ENCODE measurements at regions not wholly inside any gene's neighbourhood (a gene's known extent, or its start where the extent isn't known, plus 50 kb on each side); places are given as distances from the start of the nearest gene placed in this dataset.

DNA sequence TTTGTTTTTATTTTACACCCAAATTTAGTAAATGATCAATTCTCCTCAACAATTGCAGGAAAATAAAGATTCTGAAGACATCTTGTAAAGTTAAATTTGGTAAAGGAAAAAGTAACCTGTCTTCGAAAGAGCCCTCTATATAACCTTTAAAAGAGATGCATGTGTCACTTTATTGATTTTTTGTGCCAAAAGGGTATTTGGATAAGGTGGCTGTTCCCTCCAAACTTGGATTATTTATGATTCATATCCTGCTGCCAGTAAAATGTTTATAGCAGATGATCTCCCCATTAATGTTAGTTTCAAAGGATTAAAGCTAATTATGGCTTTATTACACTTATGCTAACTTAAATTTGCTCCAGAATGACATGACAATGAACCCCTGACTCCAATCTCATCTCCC, 98.8 kb downstream of the DUSP6 start:
- no peak for DNase-seq

DNA sequence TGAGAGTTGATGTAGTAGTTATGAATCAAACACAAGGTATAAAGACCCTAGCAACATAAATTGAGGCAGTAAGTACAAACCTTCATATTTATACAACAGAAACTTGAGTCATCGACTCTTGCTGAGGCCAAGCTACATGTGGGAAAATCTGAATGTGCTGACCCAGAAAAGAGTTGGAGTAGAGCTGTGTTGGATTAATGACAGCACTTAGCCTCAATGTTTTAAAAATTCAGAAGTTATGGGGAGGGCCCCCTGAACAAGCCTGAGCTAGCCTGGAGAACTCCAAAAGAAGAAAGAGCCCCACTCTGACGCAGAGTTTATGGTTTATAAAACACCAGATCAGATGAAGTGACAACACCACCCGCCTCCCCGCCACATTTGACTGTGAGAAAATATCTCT, 100.0 kb downstream of the DUSP6 start:
- DNase-seq: no peak

DNA sequence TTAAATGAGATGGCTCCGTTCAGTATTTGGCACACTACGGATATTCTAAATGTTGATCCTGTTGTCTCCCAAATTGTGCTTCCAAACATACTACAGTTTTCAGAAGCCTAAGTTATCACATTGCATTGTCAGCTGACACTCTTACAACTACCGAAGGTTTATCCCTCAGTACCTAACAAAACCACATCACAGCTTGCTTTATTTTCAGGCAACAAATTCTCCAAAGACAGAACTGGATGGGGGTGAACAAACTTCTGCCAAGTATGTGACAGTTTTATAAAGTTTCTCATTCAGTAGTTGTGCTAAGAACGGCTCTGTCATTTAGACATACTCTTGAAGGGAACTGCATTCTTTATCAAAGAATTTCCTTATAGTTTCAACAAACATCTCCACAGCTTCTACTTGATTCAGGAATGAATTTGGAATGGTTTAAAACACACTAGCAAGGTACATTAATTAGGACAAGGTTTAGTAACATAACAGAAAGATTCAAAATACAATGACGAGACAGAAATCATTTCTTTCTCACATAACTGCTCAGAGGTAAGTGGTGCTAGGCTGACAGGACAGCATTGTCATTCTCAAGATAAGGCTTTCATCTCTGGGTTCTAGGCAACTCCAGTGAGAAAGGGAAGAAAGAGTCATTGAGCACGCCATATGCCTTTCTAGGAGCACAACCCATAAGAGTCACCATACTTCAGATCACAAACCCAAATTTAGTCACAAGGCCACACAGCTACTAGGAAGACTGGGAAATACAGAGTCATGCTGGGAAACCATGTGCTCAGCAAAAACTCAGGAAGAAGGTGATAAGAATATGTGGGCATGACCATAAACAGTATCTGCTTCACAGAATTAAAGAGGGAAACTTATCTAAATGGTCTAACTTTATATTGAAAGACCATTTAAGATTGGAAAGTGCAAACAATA, 100.7 kb downstream of the DUSP6 start:
- no peak for DNase-seq

DNA sequence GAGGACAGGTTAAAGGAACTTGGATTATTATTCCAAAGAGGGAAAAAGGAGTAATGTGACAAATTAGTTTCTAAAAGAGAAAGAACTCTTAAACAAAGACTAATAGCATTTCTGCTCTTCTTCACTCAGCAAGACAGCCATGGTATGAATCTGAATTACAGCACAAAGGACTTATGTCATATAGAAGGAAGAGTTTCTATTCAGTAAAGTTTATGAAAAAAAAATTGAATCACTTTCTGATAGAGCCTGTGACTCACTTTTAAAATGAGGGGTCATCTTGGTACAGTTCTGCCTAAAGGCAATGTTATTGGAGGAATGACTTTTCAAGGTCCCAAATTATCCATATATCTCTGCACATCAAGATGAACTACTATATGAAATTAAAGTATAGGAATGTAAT, 101.7 kb downstream of the DUSP6 start:
- no peak for DNase-seq

DNA sequence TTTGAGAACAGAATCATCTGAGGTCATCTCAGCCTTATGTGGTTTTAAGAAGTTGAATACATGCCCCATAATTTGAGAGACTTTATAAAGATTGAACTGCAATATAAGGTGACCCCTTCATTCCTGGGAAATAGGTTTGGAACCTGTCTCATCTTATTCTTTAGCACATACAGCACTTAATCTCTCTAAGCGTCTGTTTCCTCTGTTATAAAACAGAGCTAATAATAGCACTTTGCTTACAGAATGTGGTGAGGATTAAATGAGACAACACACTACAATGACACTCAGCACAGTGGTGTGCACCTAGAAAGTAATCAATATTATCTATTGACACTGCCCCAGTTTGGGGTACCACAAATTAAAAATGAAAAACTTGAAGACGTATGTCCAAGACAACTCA, 102.1 kb downstream of the DUSP6 start:
- no peak for DNase-seq

DNA sequence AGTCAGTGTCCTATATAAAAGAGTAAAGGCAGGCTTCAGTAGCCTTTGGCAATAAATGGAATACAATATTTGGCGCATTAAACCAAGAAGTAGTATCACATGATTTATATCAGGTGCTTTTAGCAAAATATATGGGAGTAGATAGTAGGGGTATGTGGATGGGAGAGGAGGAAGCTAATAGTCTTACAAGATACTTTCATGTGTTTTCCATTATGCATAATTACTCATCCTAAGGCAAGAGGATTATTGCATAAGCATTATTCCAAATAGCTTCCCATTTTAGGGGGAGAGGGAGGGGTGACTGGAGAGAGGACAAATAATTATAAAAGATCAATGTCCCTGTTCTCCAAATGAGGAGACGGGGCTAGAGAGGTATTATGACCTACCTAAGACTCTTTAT, 104.3 kb downstream of the DUSP6 start:
- peak; percentile 33 for DNase-seq

DNA sequence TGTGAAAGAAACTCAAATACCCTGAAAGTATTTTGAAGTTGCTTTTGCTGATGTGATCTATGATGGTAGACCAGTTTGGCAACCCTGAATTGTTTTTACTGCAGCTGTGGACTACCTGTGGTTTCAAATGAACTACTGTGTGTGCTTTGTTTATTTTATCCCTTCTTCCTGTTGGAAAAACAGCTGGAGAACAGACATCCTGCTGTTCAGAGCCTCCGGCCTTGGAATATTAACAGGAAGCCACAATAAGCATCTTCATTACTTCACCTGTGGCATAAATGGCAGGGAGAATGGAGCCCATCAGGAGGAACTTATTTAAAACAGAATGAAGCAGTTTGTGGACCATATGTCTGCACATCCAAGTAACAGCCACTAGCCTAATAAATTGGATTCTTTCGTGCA, 104.8 kb downstream of the DUSP6 start:
- no peak for DNase-seq

DNA sequence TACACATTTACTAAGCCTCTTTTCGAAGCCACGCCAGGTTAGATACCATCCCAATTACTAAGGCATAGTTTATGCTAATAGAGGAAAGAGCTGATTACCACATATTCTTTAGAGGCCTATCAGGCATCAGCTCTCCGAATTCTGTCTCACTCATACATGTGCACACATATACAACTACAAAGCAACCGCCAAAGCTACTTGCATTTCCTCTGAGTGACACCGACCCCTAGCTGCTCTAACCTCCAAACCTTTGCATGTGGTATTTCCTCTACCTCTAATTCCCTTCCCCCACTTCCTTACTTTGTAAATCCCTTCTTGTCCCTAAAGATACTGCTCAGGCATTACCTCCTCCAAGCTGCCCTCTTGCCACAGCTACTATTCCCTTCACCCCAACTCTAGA, 107.2 kb downstream of the DUSP6 start:
- DNase-seq: no peak

DNA sequence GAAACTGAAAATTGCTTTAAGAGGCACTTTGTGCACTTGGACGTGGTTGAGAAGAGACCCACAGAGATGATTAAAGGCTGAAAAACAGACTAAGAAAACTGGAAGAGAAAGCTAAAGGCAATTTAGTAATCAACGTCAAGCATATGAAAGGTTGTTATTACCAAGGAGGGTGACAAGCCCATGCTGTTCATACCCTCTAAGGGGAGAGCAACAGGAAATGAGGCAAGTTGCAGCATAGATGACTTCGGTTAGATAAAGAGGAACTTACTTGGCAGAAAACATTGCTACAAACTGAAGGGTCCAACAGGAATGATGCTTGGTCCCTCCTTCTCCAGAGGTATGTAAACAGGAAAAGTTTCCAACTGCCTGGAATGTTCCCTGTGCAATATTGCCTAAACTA, 107.8 kb downstream of the DUSP6 start:
- no peak for DNase-seq

DNA sequence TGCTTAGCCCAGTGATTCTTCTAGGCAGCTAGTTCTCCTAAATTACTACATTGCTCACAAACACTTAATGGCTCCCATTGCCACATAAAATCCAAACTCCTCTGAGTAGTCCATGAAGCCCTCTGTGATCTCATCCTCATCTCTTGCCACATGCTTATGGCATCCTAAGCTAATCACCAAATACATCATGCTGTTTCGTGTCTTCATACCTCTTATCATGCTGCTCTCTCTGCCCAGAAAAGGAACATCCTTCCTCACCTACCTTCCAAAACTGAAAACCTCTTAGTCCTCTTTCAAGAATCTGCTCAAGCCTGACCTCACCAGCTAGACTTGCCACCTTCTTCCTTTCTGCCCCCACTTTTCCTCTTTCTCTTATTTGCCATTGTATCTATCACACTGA, 108.5 kb downstream of the DUSP6 start:
- no peak for DNase-seq

DNA sequence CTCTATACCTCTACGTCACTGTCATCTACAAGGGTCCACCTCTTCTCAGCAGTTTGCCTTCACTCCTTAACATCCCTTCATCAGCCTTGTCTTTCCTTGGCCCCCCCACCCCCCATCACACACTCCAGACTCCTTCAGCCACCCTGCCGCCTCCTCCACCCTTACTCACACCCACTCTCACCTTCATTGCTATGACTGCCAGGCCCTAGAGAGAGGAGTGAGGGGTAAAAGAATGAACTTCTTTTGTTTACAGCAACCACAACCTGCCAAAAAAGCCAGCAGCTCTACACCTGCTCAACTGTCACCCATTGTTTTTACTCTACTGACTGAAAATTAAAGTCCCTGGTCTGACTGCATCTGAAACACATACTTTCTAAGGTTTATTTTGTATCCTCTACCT, 112.8 kb downstream of the DUSP6 start:
- DNase-seq: no peak

DNA sequence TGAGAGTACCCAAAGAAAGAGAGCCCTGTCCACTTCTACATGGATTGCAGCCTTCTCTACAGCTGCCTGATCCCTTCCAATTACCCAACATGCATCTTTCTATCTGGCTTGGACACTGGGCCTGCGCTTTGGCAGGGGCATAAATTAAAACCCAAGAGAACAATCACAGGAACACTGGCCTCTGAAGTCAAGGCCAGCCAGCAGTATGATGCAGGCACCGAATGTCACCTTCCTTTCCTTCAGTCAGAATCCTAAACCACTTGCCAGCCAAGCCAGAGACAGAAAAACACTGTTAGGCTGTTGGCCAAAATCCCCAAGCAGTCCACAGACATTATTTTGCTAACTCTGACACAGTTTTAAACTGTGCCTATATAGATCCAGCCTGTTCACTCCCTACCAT, 113.7 kb downstream of the DUSP6 start:
- DNase-seq: no peak

DNA sequence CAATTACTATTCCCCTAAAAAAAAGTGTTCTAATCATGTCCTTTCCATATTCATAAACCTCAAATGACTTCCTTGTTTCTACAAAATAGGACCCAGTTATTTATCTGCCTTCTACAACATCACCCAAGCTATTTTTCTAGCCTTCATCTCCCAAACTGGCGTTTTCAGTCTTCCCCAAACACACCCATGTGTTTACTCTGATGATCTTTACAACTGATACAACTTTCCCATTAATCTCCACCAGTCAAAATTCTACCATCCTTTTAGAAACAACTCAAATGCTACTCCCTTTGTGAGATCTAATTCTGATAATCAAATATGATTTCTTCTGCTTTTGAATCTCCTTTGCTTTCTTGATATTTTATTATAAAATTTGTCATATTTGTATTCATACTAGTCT, 114.5 kb downstream of the DUSP6 start:
- no peak for DNase-seq

DNA sequence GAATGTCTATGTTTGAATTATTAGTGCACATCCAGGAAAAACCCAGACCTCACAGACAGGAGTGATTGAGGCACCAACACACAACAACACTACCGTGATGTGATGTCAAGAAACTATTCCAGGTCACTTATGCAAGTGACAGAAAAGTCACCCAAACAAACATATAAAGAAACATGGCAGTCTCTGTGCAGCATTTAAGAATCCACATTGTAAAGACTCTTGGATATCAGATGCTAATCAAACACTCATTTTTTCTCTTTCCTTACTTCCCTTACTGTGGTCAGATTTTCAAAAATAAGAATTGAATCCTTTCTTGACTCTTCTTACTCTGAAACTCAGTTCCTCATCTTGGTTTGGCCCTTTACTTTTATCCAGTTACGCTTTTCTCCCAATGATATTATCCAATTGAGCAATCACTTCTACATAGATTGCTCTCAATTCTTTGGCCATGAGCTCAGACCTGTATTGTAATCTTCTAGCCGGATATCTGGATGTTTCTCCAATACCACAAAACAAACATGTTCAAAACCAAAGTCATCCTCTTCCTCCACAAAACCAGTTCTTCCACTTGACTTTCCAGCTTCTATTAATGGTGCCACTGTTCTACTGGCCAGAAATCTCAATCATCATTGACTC, 115.4 kb downstream of the DUSP6 start:
- DNase-seq: no peak

DNA sequence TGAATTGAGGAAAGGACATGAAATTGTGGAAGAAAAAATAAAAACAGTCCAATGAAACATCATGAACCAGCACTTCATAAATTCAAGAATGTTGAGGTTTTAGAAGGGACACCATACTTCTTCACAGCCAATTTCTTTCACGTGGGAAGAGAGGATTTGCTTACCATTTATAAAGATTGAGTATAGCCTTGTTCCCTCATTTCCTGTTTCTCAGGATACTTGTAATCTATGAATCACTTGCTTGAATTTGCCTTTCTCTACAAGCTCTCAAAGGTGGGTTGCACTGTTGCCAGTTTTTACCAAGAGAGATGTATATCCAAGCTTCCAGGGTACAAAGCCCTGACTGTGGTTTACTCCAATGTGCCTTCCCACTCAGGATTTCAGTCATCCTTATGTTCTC, 116.1 kb downstream of the DUSP6 start:
- DNase-seq: no peak

DNA sequence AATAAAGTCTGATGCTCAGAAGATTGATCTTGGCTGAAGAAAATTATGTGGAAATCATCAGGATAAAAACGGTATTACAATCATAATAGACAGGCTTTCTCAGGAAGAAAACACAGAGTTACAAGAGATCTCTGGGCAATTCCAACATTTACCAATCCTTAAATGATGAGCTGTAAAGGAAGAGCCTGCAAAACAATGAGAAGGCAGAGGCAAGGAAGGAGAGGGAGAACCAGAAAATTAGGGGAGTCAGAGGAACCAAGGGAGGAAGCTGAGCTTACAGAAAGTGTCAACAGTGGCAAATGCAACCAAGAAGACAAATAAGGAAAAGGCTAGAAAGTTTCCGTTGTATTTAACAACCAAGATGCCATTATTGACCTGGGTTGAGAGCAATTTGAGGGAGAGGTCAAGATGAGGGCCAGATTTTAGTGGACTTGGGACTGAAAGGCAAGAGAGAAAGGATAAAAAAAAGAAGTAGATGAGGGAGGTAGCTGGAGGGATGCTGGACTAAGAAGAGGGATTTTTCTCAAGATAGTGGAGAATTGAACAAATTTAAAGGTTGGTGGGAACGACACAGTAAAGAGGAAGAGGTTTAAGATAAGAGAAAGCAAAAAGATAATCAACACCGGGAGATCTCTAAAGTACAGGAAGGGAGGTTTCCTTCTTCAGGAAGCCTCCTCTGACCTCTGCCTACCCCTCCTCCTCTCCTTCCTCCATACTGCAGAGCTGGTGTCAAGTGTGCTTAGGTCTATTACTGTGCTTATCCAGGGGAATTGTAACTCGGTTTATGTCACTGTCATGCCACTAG, 116.9 kb downstream of the DUSP6 start:
- no peak for DNase-seq

DNA sequence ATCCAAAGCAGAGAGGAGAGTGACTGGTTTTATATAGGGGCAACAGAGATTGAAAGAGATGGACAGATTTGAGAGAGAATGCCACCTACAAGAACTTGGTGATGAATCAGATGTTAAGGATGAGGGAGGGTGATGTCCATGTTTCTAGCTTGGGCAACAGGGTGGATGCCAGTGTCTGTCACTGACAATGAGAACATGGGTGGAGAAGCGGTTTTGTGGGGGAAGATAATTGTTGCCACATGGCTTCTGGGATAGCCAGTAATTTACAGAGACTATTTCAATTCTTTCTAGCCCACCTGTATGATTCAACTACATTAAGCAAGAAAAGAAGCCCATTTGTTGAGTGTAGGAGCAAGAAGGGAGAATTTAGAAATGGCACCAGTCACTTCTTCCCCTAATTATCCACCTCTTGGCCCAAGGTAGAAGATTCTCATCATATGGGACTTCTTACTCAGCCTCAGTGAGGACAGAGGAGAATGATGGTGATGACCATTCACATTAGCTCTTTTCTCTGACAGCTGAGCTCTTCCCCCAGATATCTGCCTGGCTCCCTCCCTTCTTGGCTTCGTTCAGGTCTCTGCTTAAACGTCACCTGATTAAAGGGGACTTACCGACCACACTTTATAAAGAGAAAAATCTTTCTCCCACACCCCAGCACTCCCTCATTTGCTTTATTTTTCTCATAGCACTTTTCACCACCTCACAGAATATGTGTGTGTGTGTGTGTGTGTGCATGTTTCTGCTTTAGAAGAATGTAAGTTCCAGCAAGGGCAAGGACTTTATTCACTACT, 117.8 kb downstream of the DUSP6 start:
- DNase-seq: no peak

DNA sequence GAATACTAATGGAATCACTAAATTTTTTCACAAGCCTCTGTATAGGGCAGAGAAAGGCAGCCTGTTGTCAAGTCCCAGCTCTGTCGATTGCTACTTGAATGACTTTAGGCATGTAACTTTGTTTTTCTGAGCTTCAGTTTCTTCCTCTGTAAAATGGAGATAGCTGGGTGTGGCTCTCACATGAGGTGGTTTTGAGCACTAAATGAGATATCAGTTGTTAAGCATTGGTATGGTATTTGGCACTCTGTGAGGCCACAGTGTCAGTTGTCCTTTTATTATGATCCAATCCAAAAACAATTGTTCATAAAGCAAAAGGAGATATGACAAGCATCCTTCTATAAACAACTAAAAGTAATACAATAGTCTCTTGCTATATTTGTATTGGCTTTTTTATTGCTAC, 120.6 kb downstream of the DUSP6 start:
- DNase-seq: no peak

DNA sequence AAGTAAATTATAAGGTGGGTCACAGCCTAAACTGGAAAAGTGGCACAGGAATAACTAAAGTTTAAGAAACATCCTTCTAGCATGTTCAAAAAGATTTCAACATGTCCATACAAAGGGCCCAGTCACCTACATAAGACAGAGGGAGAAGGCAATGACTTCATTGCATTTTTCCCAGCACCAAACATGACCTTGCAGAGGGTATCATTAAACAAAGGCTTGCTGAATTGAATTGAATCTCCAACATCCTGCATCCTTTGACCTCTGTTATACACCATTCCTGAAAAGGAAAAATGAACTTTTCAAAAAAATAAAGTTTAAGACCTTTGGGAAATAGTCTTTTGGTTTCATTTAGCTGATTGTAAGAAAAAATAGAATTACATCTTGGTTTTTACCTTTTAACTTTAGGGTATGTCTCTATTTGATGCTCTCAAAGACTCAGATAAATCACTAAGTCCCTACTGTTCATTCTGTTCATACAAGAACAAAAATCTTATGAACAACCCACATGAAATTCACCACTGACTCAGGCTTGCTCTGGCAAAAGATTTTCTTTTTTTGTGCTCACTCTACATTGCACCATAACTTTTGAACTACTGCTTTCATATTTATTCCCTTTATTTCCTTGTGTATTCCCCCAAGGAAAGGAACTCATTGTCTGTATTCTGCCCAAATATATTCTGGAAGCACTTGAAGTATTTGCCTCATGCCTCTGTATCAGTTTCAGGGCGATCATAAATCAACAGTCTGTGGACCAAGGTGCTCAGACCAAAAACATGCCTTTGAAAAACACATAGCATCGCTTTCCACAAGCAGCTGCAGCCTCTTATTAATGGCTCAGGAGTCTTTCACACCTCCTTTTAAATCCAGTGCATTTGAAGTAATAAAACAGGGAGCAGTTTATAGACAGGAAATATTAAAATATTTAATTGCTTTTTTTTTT, 121.7 kb downstream of the DUSP6 start:
- DNase-seq: no peak

DNA sequence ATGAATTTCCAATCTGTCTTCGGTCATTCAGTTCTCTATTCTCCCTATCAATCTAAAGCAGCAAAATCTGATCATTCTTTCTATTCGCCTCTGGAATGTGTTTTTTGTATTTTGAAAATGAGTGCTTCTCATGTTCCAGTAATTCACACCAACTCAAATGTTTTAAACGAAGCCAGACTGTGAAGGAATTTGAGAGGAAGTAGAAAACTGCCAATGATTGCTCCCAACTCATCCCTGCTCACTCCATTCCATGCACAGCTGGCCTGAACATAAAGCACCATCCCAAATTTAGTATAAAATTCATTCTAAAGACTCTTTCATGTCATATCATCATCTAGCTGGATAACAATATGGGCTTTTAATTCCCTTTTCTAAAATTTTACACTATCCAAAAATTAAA, 123.8 kb downstream of the DUSP6 start:
- DNase-seq: peak; percentile 48

DNA sequence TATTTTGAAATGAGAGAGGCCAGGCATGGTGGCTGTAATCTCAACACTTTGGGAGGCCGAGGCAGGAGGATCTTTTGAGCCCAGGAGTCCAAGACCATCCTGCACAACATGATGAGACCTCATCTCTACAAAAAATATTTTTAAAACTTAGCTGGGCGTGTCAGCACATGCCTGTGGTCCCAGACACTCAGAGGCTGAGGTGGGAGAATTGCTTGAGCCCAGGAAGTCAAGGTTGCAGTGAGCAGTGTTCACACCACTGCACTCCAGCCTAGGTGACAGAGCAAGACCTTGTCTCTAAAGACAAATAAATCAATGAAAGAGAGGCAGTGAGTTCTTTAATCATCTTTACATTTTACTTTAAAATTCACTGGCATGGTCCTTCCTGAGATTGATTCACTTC, 124.5 kb downstream of the DUSP6 start:
- DNase-seq: no peak

All from fibroblast of skin of scalp (primary cell).